ENCODE measurements at regions not wholly inside any gene's neighbourhood (a gene's known extent, or its start where the extent isn't known, plus 50 kb on each side); places are given as distances from the start of the nearest gene placed in this dataset.

DNA sequence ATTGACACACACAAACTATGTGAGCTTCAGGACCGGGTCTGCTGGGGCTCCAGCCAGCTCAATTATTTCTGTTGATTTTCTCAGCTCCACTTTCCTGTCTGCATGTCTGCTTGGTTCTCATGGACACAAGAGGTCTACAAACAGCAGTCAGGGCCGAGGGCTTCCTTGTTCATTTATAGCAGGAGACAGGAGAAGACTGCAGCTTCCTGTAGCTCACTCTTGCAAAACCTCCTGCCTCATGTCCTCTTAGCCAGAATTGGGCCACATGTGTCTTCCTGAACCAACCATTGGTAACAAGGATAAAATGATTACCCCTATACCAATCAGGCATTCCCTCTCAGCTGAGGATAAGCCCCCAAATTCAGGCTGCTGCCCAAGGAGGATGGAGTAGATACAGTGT is 182.8 kb downstream of the TLE3 start:
- TF ChIP-seq CTCF (conservative IDR thresholded peaks at IDR 0.05; ENCODE audit: low read length) (no peak), EZH2phosphoT487 (IDR thresholded peaks at IDR 0.05; ENCODE audit: borderline replicate concordance, low read depth, low read length) (no peak)
